Spleen (tissue), 7 donors: ENCODE measurements at regions not wholly inside any gene's neighbourhood (a gene's known extent, or its start where the extent isn't known, plus 50 kb on each side); places are given as distances from the start of the nearest gene placed in this dataset.

Experiments used
- CTCF ChIP-seq, 11 experiments: fragments of 200-600 bp in 7 of 11; fragments of 450-650 bp in 4 of 11; sonication (generic) in 4 of 11; IDR thresholded peaks in 8 of 11; conservative IDR thresholded peaks in 3 of 11; 1 replicate in 7 of 11; 2 replicates in 4 of 11; pipeline versions ENCODE4 v1.4.0 to v1.8.0; 2016 to 2021; ENCODE audit warnings: antibody characterized with exemption in 11 of 11, inconsistent platforms in 4 of 11, mild to moderate bottlenecking in 1 of 11
- POLR2A ChIP-seq, 3 donors: fragments of 450-650 bp; IDR thresholded peaks; one replicate each; pipeline ENCODE4 v1.5.1; 2017; ENCODE audit warnings: antibody characterized with exemption in 3 of 3, mild to moderate bottlenecking in 1 of 3
- donor health status: DM: no; HTN: no; CAD: no; lungs with moderate emphysema.
- donor health status: DM: no; HTN: no; CAD: no.
- donor health status: DM: no; HTN: no; CAD: no.

- TF ChIP-seq CTCF (IDR thresholded peaks at IDR 0.05 in 8 of 11, conservative IDR thresholded peaks at IDR 0.05 in 3 of 11) (no peak), POLR2A (IDR thresholded peaks at IDR 0.05) (no peak)
Observed at GRCh38 chr20:39132511-39132910, 170.4 kb downstream of the DHX35 start.
